ENCODE measurements at regions not wholly inside any gene's neighbourhood (a gene's known extent, or its start where the extent isn't known, plus 50 kb on each side); places are given as distances from the start of the nearest gene placed in this dataset.

GRCh38 chr12:92432724-92433441 lies 269.9 kb upstream of the PLEKHG7 start:
- Histone ChIP-seq H3K4me3 (ENCODE audit: low read depth in 2 of 2, low read length in 1 of 2) (no peak overlapping the region), H3K9me2 (no peaks in the 10 kb centered on the region), H4K20me1 (ENCODE audit: insufficient read depth) (no peaks in the 10 kb centered on the region), H3K4me1 (ENCODE audit: control insufficient read depth in 1 of 2, insufficient read depth in 2 of 2, low read depth in 1 of 2, low read length in 1 of 2) (no peaks in the 10 kb centered on the region), H3K36me3 (replicated peaks in 1 of 2; ENCODE audit: control insufficient read depth in 1 of 2, insufficient read depth in 2 of 2, low read length in 1 of 2) (no peaks in the 10 kb centered on the region), H3F3A (replicated peaks; ENCODE audit: insufficient read depth) (no peaks in the 10 kb centered on the region), H3K9me3 (no peaks in the 10 kb centered on the region), H3K9ac (no peak overlapping the region), H3K27ac (ENCODE audit: low read depth in 2 of 2, low read length in 1 of 2) (no peak overlapping the region), H3K79me2 (ENCODE audit: insufficient read depth) (no peaks in the 10 kb centered on the region), H2AFZ (ENCODE audit: low read depth) (no peak overlapping the region), H3K27me3 (ENCODE audit: insufficient read depth) (no peaks in the 10 kb centered on the region), H3K4me2 (no peak overlapping the region)
- 39% methylated on average over 4 of the region's 4 CpGs for WGBS (ENCODE audit: low lambda C conversion rate)
- ChIA-PET POLR2A (no interaction called here), CTCF (no interaction called here)
- no peak for DNase-seq
- no peak for TF ChIP-seq FOXJ3 (CRISPR knock-in tag; IDR thresholded peaks at IDR 0.05)
- TF ChIP-seq CHD2 (IDR thresholded peaks at IDR 0.05; ENCODE audit: low read length, partially characterized antibody) = no peak
- no peak for TF ChIP-seq TCF12 (IDR thresholded peaks at IDR 0.05)
- no peak for TF ChIP-seq RFX5 (IDR thresholded peaks at IDR 0.05; ENCODE audit: low read length)
- no peak for TF ChIP-seq ELF1 (IDR thresholded peaks at IDR 0.05)
- no peak for TF ChIP-seq PBX3 (IDR thresholded peaks at IDR 0.05)
- no peak for TF ChIP-seq NFIC (IDR thresholded peaks at IDR 0.05; ENCODE audit: borderline replicate concordance)
- no peak for TF ChIP-seq ZBTB33 (IDR thresholded peaks at IDR 0.05; ENCODE audit: borderline replicate concordance, low read depth)
- TF ChIP-seq RCOR1 (IDR thresholded peaks at IDR 0.05; ENCODE audit: low read length) = no peak
- TF ChIP-seq EZH2phosphoT487 (IDR thresholded peaks at IDR 0.05; ENCODE audit: borderline replicate concordance, low read depth) = no peak
- TF ChIP-seq RAD21 (IDR thresholded peaks at IDR 0.05; ENCODE audit: low read length) = no peak
- TF ChIP-seq NRF1 (IDR thresholded peaks at IDR 0.05; ENCODE audit: low read depth, low read length) = no peak
- TF ChIP-seq SIN3A (IDR thresholded peaks at IDR 0.05; ENCODE audit: borderline replicate concordance, low read depth, low read length) = no peak
- TF ChIP-seq REST (IDR thresholded peaks at IDR 0.05; ENCODE audit: low read depth, low read length) = no peak
